Nucleus accumbens (tissue), 56 donors: ENCODE measurements at regions not wholly inside any gene's neighbourhood (a gene's known extent, or its start where the extent isn't known, plus 50 kb on each side); places are given as distances from the start of the nearest gene placed in this dataset.
"Not testable (repeated sequence)": the region's sequence is repeated elsewhere in the genome, so short reads cannot be mapped to it uniquely, and the experiment has no call there.

Source experiments
- DNase-seq, 56 donors: peaks; one replicate each; lab custom pipeline; 2025; lab: John Stamatoyannopoulos, UW

DNA sequence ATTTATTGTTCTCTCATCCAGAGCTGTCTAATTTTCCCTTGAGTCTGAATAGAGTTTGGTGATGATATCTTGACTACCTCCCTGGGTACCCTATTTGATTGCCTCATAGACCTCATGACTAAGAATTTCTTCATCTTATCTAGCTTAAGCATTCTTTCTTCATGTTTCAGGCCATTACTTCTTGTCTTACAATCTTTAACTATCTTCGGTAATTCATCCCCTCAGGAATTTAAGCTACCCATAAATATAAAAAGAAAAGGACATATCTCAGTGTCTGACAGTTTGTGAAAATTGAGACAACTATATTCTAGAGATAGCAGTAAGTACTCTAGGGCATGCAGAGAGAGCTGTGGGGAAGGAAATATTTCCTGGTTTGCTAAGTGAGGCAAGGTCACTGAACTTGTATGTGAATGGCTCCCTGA, 466.1 kb upstream of the GRID2 start:
- no peak for DNase-seq

DNA sequence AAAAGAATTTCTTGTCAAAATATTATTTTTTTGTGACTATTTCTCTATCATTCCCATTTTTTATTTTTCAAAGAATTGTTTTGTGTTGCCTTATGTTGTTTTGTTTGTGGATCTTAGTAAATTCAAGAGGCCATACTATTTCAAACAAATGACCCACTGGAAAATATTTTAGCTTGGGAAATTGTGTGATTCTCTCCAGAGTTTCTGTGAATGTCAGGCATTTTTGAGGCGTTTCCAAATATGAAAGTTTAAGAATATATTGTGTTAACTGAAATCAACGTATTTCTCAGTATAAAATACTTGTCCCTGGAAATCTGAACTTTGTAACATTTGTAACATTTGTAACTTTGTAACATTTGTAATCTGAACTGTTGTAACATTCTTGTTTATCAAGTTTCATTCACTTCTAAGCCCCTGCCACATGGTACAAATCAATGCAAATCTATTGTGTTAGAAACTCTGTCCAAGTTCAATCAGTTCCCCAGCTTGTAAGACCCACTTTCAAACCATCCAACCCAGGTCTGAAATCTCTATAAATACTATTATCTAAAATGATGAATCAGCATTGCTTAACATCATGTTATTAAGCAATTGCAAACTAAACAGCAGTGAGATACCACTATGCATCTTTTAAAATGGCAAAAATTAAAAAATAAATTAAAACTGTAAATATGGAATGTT, 465.4 kb upstream of the GRID2 start:
- no peak for DNase-seq

DNA sequence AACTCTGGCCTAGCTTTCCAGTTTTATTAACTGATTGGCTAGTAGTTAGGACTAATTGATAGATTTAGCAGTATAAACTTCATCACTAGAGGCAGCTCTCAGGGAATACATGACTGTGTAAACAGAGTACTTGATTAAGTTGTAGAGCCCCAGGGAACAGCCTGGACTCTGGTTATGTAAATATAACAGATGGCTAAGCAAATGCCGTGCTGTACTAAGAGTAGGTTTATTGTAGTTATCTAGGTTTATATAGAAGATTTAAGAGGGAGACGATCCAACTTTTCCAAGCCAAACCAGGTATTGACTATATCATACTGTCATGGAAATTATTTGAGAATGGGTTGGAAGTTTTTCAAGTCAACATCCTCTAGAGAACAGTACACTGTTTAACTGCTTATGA, 463.4 kb upstream of the GRID2 start:
- DNase-seq = no peak

DNA sequence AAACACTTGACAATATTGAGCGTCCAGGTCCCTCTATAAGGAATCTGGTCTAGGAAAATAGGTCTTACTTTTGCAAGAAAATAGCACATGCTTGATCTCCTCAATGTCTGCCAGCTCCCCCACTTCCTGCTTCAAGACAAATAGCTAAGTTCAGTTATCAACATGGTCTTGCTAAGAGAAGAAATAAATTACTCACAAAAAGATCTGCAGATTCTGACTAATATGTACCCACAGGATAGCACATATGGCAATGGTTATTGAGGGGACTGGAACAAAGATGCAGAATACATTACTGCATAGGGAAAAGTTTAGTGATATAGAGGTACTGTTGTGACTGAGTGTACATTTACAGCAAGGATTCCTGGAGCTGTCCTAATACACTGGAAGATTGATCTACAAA, 457.5 kb upstream of the GRID2 start:
- DNase-seq = no peak

DNA sequence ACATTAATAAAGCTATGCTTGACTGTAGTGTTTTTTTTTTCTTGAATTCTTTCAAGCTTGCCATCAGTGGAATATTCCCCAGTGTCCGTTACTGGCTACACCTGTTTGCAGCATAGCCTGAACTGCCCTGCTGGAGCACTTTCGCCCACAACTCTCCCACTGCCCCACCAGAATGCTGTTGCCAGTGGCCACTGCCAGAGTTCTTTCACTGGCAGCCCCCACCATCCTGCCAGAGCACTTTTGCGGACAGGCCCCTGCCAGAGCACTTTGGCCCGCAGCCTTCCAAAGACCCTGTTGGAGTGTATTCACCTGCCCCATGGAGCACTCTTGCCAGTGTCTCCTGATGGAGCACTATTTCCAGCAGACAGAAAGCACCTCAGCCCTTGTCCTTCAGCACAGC, 452.3 kb upstream of the GRID2 start:
- DNase-seq = no peak

DNA sequence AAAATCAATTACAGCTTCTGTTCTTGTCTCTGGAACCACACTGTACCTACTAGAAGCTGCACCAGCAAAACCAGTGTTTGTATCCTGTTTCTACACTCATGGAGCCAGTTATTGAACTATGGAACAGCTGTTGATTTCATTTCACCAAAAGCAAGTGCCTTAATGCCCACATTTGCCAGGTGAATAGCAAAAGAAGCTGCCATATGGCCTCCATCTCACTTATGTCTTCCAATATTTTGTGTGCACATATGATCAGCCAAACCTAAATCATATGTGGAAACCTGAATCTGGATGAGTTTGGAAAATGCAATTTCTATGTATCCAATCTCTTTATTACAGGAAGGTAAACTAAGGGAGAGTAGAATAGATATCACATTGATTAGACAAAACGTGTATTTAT, 415.8 kb upstream of the GRID2 start:
- DNase-seq = no peak

DNA sequence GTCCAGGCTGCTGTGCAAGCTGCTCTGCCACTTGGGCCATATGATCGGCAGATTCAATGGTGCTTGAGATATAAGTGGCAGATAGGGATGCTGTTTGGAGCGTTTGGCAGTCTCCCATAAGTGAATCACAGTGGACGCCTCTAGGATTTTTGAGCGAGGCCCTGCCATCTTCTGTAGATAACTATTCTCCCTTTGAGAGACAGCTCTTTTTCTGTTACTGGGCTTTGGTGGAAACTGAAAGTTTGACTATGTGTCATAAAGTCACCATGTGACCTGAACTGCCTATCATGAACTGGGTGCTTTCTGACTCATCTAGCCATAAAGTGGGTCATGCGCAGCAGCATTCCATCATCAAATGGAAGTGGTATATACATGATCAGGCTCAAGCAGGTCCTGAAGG, 412.5 kb upstream of the GRID2 start:
- DNase-seq = not testable (repeated sequence)

DNA sequence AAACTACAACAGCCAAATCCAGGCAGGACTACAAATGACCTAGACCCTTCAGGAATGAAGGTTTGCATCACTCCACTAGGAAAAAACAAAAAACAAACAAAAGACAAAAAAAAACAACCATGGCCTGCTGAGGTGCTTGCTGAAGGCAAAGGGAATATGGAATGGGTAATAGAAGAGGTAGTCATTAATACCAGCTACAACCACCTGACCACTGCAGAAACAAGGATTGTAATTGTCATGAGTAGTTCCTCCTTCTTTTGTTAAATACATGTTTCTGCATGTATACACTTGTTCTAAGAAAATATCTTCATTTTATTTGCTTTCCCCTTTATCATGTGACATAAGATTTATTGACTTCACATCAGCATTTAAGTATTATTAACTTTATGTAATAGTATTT, 409.8 kb upstream of the GRID2 start:
- no peak for DNase-seq

DNA sequence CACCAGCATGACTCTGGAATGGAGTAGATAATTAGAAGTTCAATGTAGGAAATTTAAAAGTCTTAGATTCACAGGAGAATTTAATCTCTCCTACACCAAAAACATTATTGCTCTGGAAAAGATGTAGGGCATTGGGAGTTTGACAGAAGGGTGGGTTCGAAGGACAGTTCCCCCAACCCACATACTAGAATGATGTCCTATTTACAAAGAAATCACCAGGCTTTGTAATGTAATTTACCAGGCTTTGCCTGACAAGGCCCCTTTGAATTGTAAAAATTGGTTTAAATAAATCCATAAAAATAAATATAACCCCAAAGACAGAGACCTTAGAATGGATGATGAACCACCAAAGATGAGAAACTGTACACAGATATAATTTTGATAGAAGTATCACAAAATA, 399.2 kb upstream of the GRID2 start:
- no peak for DNase-seq

DNA sequence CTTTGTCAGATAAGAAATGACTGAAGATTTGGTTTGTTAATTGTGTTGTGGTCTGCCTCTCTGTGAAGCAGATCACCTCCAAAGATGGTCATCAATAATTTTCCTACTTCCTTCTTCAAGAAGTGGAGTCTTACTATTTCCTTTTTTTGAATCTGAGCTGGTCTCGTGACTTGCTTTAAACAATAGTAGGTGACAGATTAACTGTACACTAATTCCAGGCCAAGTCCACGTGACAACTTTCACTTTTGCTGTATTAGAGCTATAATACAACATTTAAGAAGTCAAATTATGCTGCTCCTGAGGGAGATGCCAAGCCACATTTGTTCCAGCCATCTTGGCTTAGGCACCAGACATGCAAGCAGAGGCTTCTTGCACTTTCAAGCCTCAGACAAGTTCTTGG, 393.8 kb upstream of the GRID2 start:
- no peak for DNase-seq

DNA sequence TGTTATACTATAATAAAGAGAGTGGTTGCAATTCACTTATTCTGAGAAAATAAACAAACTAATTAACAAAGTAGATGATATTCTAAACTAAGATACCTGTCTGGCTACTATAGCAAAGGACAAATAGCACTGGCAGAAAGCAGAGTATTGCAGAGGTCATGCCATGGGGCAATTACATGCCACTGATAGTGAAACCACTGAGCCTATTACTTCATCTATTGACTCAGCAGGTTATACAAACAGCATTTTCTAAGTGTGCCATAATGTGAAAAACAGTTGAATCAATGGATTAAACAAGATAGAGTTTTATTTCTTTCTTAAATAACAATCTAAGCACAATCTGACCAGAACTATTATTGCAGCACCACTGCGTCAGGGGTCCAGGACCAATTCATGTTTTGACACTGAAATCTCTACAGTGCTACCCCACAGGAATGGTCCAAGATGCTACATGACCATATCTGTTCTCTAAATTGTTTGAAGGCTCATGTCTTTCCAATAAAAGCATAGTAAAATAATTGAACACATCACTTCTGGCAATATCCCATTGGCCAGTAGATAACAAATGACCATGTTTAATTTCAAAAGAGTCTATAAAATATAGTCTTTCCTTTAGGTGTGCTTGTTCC, 389.5 kb upstream of the GRID2 start:
- DNase-seq = no peak

DNA sequence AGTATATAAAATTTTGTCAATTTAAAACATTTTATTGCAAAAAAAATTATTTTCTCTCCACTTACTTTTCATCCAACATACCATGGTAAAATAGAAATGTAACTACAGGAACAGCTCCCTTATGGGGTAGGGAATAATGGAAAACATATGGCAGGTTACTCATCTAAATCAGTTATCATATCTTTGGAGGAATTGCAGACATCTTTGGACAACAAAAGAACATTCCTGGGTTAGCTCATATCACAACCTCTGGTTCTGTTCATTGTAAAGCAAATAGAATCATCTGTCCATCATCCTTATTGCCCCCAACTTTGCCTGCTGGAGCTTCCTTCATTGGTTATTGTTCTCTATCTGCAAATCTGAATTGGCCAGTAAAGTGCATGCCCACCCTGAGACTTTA, 387.5 kb upstream of the GRID2 start:
- no peak for DNase-seq

DNA sequence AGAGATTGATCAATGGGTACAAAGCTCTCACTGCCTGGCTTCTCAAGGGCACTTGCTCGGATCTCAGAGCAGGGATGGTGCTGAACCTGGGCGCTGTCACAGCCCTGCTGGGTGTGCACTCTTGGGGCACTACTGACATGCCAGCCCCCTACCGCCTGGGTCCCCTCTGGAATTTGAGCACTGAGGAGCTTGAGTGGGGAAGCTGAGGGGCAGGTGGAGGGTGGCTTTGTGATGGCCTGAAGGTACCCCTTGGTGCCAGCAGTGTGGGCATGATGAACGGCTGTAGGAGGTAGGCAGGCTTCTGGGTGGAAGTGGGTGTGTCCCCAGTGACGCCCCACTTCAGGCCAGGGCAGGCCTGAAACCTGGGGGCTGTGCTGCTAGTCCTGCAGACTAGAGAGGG, 379.1 kb upstream of the GRID2 start:
- DNase-seq = no peak

DNA sequence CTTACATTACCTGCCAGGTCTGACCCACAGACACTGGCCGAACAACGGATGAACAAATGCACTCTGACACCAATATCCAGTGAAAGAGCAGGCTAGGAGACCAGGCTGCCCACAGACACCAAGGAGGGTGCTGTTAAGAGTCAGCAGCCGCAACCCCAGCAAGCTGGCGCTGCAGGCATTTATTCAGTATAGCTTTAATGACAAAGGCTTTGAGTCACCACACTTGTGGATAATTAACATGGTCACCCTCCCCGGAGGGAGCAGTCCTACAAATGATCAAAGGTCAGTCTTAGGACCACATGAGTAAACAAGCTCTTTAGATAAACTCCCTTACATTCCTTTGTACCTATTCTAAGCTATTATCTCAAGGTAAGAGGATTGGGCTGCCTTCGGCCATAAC, 368.5 kb upstream of the GRID2 start:
- no peak for DNase-seq

DNA sequence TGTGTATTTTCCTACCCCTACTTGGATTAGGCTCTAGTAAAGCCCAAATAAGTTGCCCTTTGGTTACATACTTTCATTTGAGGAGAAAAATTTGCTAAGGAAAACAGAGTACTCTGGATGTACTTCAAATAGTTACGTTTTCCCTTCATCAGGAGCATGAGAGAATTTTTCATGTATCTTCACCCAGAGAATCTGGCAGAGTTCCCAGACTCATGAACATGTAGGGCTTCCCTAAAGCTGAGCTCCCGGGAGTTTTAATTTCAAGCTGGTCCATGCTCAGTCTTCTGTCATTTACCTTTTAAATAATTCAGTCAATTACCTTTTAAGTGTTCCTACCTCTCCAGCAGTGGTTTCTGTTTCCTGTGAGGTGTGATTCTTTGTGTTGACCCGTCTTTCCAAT, 367.5 kb upstream of the GRID2 start:
- DNase-seq = no peak

DNA sequence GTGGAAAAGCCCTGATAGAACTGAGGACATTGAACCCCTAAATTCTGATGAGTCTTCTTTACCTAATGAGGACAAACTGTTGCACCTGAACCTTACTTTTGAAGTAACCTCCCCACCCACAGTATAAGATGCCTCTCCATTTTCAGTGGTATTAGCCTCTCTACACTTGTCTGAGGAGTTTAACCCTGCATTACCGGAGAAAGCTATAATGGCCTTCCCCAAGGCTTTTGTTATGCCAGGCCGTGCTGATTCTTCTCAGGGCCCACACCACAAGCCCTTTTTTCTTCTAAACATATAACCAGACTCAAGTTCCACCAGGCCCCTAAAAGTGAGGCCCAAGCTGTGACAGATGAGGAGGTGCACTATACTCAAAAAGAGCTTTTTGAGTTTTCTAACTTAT, 345.8 kb upstream of the GRID2 start:
- no peak for DNase-seq

DNA sequence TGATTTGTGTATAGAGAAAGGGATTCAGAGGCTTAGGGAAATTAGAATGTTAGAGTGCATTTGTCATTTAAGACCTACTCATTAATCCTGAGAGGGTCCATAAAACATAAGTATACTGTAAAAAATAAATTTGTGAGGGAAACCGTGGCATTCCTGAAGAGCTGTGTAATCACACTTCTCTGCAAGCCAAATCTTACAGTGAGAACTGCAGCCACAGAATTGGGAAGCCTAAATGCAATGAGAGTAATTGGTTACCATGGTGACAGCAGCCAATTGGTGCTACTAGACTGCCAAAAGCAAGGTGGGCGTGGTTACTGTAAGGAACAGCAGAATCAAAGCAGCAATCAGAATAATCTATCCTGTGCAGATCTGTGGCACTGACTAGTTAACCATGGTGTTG, 345.2 kb upstream of the GRID2 start:
- peak in 13 of 56 donors; percentile 0 to 30 (median 14) for DNase-seq

DNA sequence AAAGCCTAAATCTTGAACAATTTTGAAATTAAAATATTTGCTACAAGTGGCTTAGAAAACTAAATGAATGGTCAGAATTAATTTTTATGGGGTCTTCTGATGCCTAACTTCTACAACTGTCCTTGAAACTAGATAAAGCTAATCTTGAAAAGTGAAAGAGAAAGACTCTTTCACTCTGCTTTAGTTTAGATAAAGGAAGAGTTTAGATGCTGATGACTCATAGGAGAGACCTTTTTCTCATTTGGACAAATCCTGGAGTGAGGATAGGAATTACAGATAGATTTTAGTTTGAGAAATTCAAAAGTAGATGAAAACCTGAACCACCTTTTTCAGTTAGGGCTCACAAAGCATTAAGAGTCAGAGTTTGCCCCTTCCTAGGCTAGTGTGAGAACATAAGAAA, 342.3 kb upstream of the GRID2 start:
- DNase-seq = no peak

DNA sequence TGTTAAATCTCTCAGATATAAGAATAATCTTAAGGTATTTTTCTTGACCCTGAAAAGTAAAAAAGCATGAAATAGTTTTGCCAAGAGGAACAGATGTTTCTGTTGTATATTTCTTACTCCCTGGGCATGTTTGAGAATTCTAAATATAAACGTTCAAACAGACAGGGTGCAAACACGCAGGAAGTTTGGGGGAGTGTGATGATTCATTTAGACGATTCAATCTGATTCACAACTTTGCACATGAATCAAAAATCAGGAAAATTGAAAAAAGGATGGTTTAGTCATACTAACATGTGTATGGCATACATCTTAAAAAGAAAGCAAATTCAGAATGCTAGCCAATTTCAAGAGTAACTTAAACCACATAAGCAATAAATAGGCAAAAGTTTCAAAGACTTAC, 340.3 kb upstream of the GRID2 start:
- peak in 3 of 56 donors; percentile 1 to 5 (median 4) for DNase-seq

DNA sequence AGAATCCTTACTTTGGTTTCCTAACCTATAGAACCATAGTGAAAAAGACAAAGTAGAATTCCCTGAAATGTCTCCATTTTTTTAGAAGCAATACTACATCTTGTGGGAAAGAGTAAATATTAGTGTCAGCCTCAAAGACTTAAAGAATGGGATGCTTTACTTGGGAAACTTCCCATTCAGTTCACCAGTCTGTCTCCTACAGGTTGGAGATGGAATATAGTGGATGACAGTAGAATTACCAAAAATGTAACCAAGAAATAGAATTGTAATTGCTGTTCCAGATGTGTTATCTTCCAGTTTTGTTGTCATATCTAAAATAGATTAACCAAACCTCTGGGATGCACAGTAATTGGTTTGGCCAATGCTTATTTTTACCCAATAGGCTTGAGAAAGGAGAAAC, 338.6 kb upstream of the GRID2 start:
- DNase-seq = no peak

DNA sequence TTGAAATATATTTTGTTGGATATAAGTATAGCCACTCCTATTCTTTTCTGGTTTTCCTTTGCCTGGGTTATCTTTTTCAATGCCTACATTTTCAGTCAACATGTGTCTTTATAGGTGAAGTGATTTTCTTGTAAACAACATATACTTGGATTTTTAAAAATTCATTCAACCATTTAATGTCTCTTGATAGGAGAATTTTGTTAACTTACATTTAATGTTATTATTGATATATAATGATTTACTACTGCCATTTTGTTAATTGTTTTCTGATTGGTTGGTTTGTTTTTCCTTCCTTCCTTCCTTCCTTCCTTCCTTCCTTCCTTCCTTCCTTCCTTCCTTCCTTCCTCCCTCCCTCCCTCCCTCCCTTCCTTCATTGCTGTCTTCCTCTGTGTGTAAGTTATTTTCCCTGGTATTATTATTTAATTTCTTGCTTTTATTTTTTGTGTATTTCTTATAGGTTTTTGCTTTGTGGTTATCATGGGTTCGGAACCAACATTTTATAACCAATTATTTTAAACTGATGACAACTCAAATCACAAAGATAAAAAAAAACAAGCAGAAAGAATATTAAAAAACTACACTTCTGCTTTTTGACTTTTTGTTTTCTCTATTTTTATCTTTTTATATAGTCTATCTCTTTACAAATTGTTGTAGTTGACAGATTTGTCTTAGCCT, 330.1 kb upstream of the GRID2 start:
- DNase-seq = no peak

DNA sequence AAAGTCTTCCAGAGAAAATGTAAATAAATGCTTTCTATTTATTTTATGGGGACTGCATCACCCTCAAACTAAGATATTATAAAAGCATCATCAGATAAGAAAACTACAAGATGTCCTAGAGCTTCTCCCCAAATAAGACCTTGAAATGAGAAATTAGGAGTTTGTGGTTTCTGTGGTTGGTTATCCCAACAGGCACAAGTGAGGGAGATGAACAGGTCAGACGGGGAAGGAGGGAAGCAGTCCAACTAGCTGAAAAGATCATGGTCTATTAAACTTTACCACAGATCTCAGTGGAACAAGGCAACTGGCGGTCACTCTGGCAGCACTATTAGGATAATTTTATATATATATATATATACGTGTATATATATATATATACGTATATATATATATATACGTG, 319.3 kb upstream of the GRID2 start:
- no peak for DNase-seq
